ENCODE measurements at regions not wholly inside any gene's neighbourhood (a gene's known extent, or its start where the extent isn't known, plus 50 kb on each side); places are given as distances from the start of the nearest gene placed in this dataset.

GRCh38 chr13:38566519-38566918, 120.4 kb upstream of the FREM2 start:
- Histone ChIP-seq H3K9me1 (ENCODE audit: control insufficient read depth, extremely low read depth, insufficient read depth, low read length) (no peaks in the 10 kb centered on the region), H3K79me2 (ENCODE audit: control insufficient read depth, insufficient read depth, low read length) (no peaks in the 10 kb centered on the region), H3K4me3 (ENCODE audit: control insufficient read depth in 2 of 3, extremely low read depth in 1 of 3, insufficient read depth in 2 of 3, low read depth in 1 of 3, low read length in 3 of 3) (no peak overlapping the region), H3K27ac (ENCODE audit: control insufficient read depth, insufficient read depth, low read length) (no peak overlapping the region), H2AFZ (ENCODE audit: control insufficient read depth, low read length) (no peak overlapping the region), H3K9me3 (ENCODE audit: control insufficient read depth, low read depth, low read length) (no peaks in the 10 kb centered on the region), H3K4me2 (ENCODE audit: control insufficient read depth, extremely low read depth, insufficient read depth, low read depth, low read length) (no peak overlapping the region), H3K4me1 (ENCODE audit: control insufficient read depth, extremely low read depth, insufficient read depth, low read length) (no peaks in the 10 kb centered on the region), H3K27me3 (ENCODE audit: control insufficient read depth, extremely low read depth, insufficient read depth, low read length) (no peaks in the 10 kb centered on the region), H3K9ac (ENCODE audit: control insufficient read depth, extremely low read depth, insufficient read depth, low read length) (no peak overlapping the region), H3K36me3 (ENCODE audit: control insufficient read depth in 2 of 2, extremely low read depth in 1 of 2, insufficient read depth in 2 of 2, low read length in 2 of 2) (no peaks in the 10 kb centered on the region), H4K20me1 (ENCODE audit: control insufficient read depth, extremely low read depth, insufficient read depth, low read length) (no peaks in the 10 kb centered on the region)
- no peak for TF ChIP-seq EZH2 (IDR thresholded peaks at IDR 0.05; ENCODE audit: low read length)
- TF ChIP-seq, protein P1, sequence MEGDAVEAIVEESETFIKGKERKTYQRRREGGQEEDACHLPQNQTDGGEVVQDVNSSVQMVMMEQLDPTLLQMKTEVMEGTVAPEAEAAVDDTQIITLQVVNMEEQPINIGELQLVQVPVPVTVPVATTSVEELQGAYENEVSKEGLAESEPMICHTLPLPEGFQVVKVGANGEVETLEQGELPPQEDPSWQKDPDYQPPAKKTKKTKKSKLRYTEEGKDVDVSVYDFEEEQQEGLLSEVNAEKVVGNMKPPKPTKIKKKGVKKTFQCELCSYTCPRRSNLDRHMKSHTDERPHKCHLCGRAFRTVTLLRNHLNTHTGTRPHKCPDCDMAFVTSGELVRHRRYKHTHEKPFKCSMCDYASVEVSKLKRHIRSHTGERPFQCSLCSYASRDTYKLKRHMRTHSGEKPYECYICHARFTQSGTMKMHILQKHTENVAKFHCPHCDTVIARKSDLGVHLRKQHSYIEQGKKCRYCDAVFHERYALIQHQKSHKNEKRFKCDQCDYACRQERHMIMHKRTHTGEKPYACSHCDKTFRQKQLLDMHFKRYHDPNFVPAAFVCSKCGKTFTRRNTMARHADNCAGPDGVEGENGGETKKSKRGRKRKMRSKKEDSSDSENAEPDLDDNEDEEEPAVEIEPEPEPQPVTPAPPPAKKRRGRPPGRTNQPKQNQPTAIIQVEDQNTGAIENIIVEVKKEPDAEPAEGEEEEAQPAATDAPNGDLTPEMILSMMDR (optimal IDR thresholded peaks at IDR 0.05 in 1 of 3, IDR thresholded peaks at IDR 0.05 in 1 of 3, conservative IDR thresholded peaks at IDR 0.05 in 1 of 3; ENCODE audit: extremely low read depth in 1 of 3, insufficient read depth in 2 of 3, low read length in 3 of 3) = no peak
- no peak for FAIRE-seq
- DNase-seq (ENCODE audit: low read depth, low spot score) = no peak
- dilution Hi-C loops (cut with MboI; ENCODE audit: extremely low pct_ligation_motif_present, low sequenced_read_pairs) = no loop called here

DNA sequence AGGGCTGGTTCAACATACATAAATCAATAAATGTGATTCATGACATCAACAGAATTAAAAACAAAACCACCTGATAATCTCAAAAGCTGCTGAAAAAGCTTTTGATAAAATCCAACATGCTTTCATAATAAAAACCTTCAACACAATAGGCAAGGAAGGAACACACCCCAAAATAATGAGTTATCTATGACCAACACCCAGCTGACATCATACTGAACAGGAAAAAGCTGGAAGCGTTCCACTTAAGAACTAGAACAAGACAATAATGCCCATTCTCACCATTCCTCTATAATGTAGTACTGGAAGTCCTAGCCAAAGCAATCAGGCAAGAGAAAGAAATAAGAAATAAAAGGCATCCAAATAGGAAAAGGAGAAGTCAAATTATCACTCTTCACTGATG, 116.2 kb upstream of the FREM2 start:
- Histone ChIP-seq H3K79me2 (ENCODE audit: control insufficient read depth, insufficient read depth, low read length) (no peaks in the 10 kb centered on the region), H3K36me3 (ENCODE audit: control insufficient read depth in 2 of 2, extremely low read depth in 1 of 2, insufficient read depth in 2 of 2, low read length in 2 of 2) (no peaks in the 10 kb centered on the region), H3K9me3 (ENCODE audit: control insufficient read depth, low read depth, low read length) (no peaks in the 10 kb centered on the region), H3K4me1 (ENCODE audit: control insufficient read depth, extremely low read depth, insufficient read depth, low read length) (no peaks in the 10 kb centered on the region), H2AFZ (ENCODE audit: control insufficient read depth, low read length) (no peak overlapping the region), H3K9ac (ENCODE audit: control insufficient read depth, extremely low read depth, insufficient read depth, low read length) (no peak overlapping the region), H3K27ac (ENCODE audit: control insufficient read depth, insufficient read depth, low read length) (no peak overlapping the region), H4K20me1 (ENCODE audit: control insufficient read depth, extremely low read depth, insufficient read depth, low read length) (no peaks in the 10 kb centered on the region), H3K27me3 (ENCODE audit: control insufficient read depth, extremely low read depth, insufficient read depth, low read length) (no peaks in the 10 kb centered on the region), H3K9me1 (ENCODE audit: control insufficient read depth, extremely low read depth, insufficient read depth, low read length) (no peaks in the 10 kb centered on the region), H3K4me3 (ENCODE audit: control insufficient read depth in 2 of 3, extremely low read depth in 1 of 3, insufficient read depth in 2 of 3, low read depth in 1 of 3, low read length in 3 of 3) (no peak overlapping the region), H3K4me2 (ENCODE audit: control insufficient read depth, extremely low read depth, insufficient read depth, low read depth, low read length) (no peak overlapping the region)
- dilution Hi-C loops (cut with MboI; ENCODE audit: extremely low pct_ligation_motif_present, low sequenced_read_pairs) = no loop called here
- FAIRE-seq (no peak), DNase-seq (ENCODE audit: low read depth, low spot score) (no peak)
- no peak for TF ChIP-seq EZH2 (IDR thresholded peaks at IDR 0.05; ENCODE audit: low read length)
- TF ChIP-seq, protein P1 (optimal IDR thresholded peaks at IDR 0.05 in 1 of 3, IDR thresholded peaks at IDR 0.05 in 1 of 3, conservative IDR thresholded peaks at IDR 0.05 in 1 of 3; ENCODE audit: extremely low read depth in 1 of 3, insufficient read depth in 2 of 3, low read length in 3 of 3) = no peak
